Chondrocyte (in vitro differentiated cells): ENCODE measurements at regions not wholly inside any gene's neighbourhood (a gene's known extent, or its start where the extent isn't known, plus 50 kb on each side); places are given as distances from the start of the nearest gene placed in this dataset.
"Not testable (repeated sequence)": the region's sequence is repeated elsewhere in the genome, so short reads cannot be mapped to it uniquely, and the experiment has no call there.

Experiments
- DNase-seq: peaks from one replicate; pipeline ENCODE4 v3.0.0; 2021; ENCODE audit warnings: mixed read lengths, low spot score
- H3K27ac Mint-ChIP-seq: one replicate; pipeline ENCODE4 v1.8.0; 2021; ENCODE audit warnings: mild to moderate bottlenecking, moderate library complexity, mixed read lengths; ENCODE audit not compliant: unreplicated experiment
- H3K27me3 Mint-ChIP-seq: 2 replicates; pipeline ENCODE4 v1.8.0; 2021; ENCODE audit warnings: low read depth, mixed read lengths
- H3K36me3 Mint-ChIP-seq: 2 replicates; pipeline ENCODE4 v1.8.0; 2021; ENCODE audit warnings: low read depth, mixed read lengths
- H3K4me1 Mint-ChIP-seq: 2 replicates; pipeline ENCODE4 v1.8.0; 2021; ENCODE audit warnings: low read depth, mild to moderate bottlenecking, mixed read lengths
- H3K4me3 Mint-ChIP-seq: one replicate; pipeline ENCODE4 v1.8.0; 2021; ENCODE audit warnings: mild to moderate bottlenecking, moderate library complexity, mixed read lengths; ENCODE audit not compliant: unreplicated experiment
- H3K9me3 Mint-ChIP-seq: 2 replicates; pipeline ENCODE4 v1.8.0; 2021; ENCODE audit warnings: low read depth, mixed read lengths
- CTCF ChIP-seq: fragments of 200-600 bp; sonication (generic); IDR thresholded peaks from 2 replicates; pipeline ENCODE4 v1.5.0; 2021; ENCODE audit warnings: antibody characterized with exemption, mild to moderate bottlenecking, moderate library complexity

- Mint-ChIP-seq H3K4me3 (no peak overlapping the region), H3K36me3 (no peaks in the 10 kb centered on the region), H3K4me1 (peaks cover 11% of the 10 kb centered on the region), H3K9me3 (peaks cover 13% of the 10 kb centered on the region), H3K27ac (no peak overlapping the region), H3K27me3 (no peaks in the 10 kb centered on the region)
- TF ChIP-seq CTCF = no peak
- DNase-seq = no peak
These were observed 371.6 kb upstream of the LRP1B start for GRCh38 chr2:142502402-142502801.

- Mint-ChIP-seq H3K27ac (no peak overlapping the region), H3K4me1 (no peaks in the 10 kb centered on the region), H3K36me3 (no peaks in the 10 kb centered on the region), H3K4me3 (no peak overlapping the region), H3K9me3 (peaks cover 3% of the 10 kb centered on the region), H3K27me3 (peaks cover 1% of the 10 kb centered on the region)
- DNase-seq = no peak
- TF ChIP-seq CTCF = no peak
These were observed 364.3 kb upstream of the LRP1B start for GRCh38 chr2:142495141-142495540.

- not testable (repeated sequence) for H3K36me3 Mint-ChIP-seq, H3K27ac Mint-ChIP-seq, H3K4me3 Mint-ChIP-seq, H3K27me3 Mint-ChIP-seq, H3K9me3 Mint-ChIP-seq, DNase-seq, H3K4me1 Mint-ChIP-seq
These were observed 358.8 kb upstream of the LRP1B start for GRCh38 chr2:142489631-142490030.

GRCh38 chr2:142484111-142484510 is 353.3 kb upstream of the LRP1B start:
- Mint-ChIP-seq H3K27ac (no peak overlapping the region), H3K4me1 (peaks cover 3% of the 10 kb centered on the region), H3K27me3 (no peaks in the 10 kb centered on the region), H3K36me3 (no peaks in the 10 kb centered on the region), H3K9me3 (no peaks in the 10 kb centered on the region), H3K4me3 (no peak overlapping the region)
- DNase-seq = no peak
- no peak for TF ChIP-seq CTCF

GRCh38 chr2:142483653-142484052 is 352.8 kb upstream of the LRP1B start:
- TF ChIP-seq CTCF = no peak
- Mint-ChIP-seq H3K4me3 (no peak overlapping the region), H3K4me1 (peaks cover 3% of the 10 kb centered on the region), H3K36me3 (no peaks in the 10 kb centered on the region), H3K27ac (no peak overlapping the region), H3K9me3 (no peaks in the 10 kb centered on the region), H3K27me3 (no peaks in the 10 kb centered on the region)
- DNase-seq = no peak

- Mint-ChIP-seq H3K27ac (no peak overlapping the region), H3K36me3 (no peaks in the 10 kb centered on the region), H3K27me3 (no peaks in the 10 kb centered on the region), H3K4me3 (no peak overlapping the region), H3K4me1 (peaks cover 3% of the 10 kb centered on the region), H3K9me3 (peaks cover 7% of the 10 kb centered on the region)
- no peak for TF ChIP-seq CTCF
- no peak for DNase-seq
These were observed 347.4 kb upstream of the LRP1B start for GRCh38 chr2:142478206-142478605.
